SK-N-MC (cell line): ENCODE measurements at regions not wholly inside any gene's neighbourhood (a gene's known extent, or its start where the extent isn't known, plus 50 kb on each side); places are given as distances from the start of the nearest gene placed in this dataset.

Experiments used
- EZH2 ChIP-seq: fragments of 200-600 bp; sonication (generic); IDR thresholded peaks from one replicate; pipeline ENCODE4 v1.6.1; 2017; ENCODE audit warnings: antibody characterized with exemption
- FOXP2 ChIP-seq: optimal IDR thresholded peaks from 2 replicates; pipeline ENCODE3; 2011; ENCODE audit warnings: mild to moderate bottlenecking, moderate library complexity; ENCODE audit not compliant: insufficient read depth; ENCODE audit errors: extremely low read length, control extremely low read depth
- POLR2AphosphoS5 ChIP-seq: IDR thresholded peaks from 2 replicates; pipeline ENCODE4 v1.6.1; 2012; ENCODE audit warnings: mild to moderate bottlenecking, low read depth, low read length, borderline replicate concordance

DNA sequence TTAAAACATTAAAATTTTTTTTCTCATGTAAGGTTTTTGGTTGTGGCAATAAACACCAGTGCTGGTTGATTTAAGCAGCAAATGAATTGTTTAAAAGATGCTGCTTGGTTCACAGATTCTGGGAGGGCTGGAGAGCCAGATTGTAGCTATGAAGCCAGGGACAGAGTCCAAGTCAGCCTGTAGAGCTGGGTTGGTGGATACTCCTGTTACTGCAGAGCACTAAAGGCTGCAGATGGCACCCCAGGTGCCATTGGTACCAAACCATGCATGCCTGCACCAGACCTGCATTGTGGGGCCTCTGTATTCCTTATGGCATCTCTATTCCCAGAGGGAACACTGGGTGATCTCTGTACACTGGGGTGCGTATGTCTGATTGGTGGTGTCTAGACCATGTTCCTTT is 113.3 kb downstream of the SNAPC1 start:
- TF ChIP-seq EZH2 (no peak), FOXP2 (no peak), POLR2AphosphoS5 (no peak)
